ENCODE measurements at regions not wholly inside any gene's neighbourhood (a gene's known extent, or its start where the extent isn't known, plus 50 kb on each side); places are given as distances from the start of the nearest gene placed in this dataset.

GRCh38 chr5:168204165-168204564 is 87.3 kb upstream of the WWC1 start:
- H2AFZ ChIP-seq (ENCODE audit: low read length), result no peak overlapping the region
- no peak overlapping the region for H3K4me3 ChIP-seq (replicated peaks in 1 of 3; ENCODE audit: insufficient read depth in 1 of 3, low read depth in 2 of 3, low read length in 3 of 3)
- ChIA-PET POLR2A (no interaction called here), CTCF (ENCODE audit: low intra/inter-chr PET ratio, low total read pairs) (no interaction called here)
- in situ Hi-C loops (cut with HindIII; ENCODE audit: extremely low pct_ligation_motif_present, low pct_unique_long_range_greater_than_20kb), result no loop called here
- no peaks in the 10 kb centered on the region for H3K36me3 ChIP-seq (replicated peaks in 1 of 2; ENCODE audit: control insufficient read depth in 1 of 2, insufficient read depth in 2 of 2, low read length in 2 of 2)
- FAIRE-seq, result no peak
- peaks cover 3 to 20% of the 10 kb centered on the region in 2 experiments; a peak in 3 of 5 replicates for H3K27me3 ChIP-seq (ENCODE audit: control insufficient read depth in 1 of 2, insufficient read depth in 2 of 2, low read length in 2 of 2)
- no peak for ATAC-seq
- H4K20me1 ChIP-seq (ENCODE audit: insufficient read depth, low read length), result no peaks in the 10 kb centered on the region
- no peak overlapping the region for H3K9ac ChIP-seq (ENCODE audit: insufficient read depth, low read depth, low read length)
- no peaks in the 10 kb centered on the region for H3K79me2 ChIP-seq (ENCODE audit: insufficient read depth, low read length)
- no peaks in the 10 kb centered on the region for H3K9me3 ChIP-seq (ENCODE audit: low read length)
- no TSS peak for BruUV-seq (replicated peaks)
- TF ChIP-seq RFX3 (CRISPR knock-in tag; IDR thresholded peaks at IDR 0.05) (no peak), ZNF441 (CRISPR knock-in tag; IDR thresholded peaks at IDR 0.05; ENCODE audit: borderline replicate concordance) (no peak)
- DNase-seq (ENCODE audit: low spot score), result no peak
- no peaks in the 10 kb centered on the region for H3K4me1 ChIP-seq (ENCODE audit: insufficient read depth, low read length)
- intact Hi-C loops (cut with micrococcal nuclease; ENCODE audit: unreplicated experiment), result no loop called here
- no peak overlapping the region for H3K4me2 ChIP-seq (ENCODE audit: low read depth, low read length)
- 33% methylated on average over 5 of the region's 6 CpGs for WGBS (ENCODE audit: low lambda C conversion rate)
- H3K27ac ChIP-seq (ENCODE audit: extremely low read length, insufficient read depth, low read length), result no peak overlapping the region

- BruUV-seq (replicated peaks), result no TSS peak
- in situ Hi-C loops (cut with HindIII; ENCODE audit: extremely low pct_ligation_motif_present, low pct_unique_long_range_greater_than_20kb), result no loop called here
- Histone ChIP-seq H3K4me1 (ENCODE audit: insufficient read depth, low read length) (no peaks in the 10 kb centered on the region), H3K4me3 (replicated peaks in 1 of 3; ENCODE audit: insufficient read depth in 1 of 3, low read depth in 2 of 3, low read length in 3 of 3) (no peak overlapping the region), H3K9me3 (ENCODE audit: low read length) (no peaks in the 10 kb centered on the region), H3K27ac (ENCODE audit: extremely low read length, insufficient read depth, low read length) (no peak overlapping the region), H3K36me3 (replicated peaks in 1 of 2; ENCODE audit: control insufficient read depth in 1 of 2, insufficient read depth in 2 of 2, low read length in 2 of 2) (no peaks in the 10 kb centered on the region), H3K9ac (ENCODE audit: insufficient read depth, low read depth, low read length) (no peak overlapping the region), H2AFZ (ENCODE audit: low read length) (no peak overlapping the region), H3K79me2 (ENCODE audit: insufficient read depth, low read length) (no peaks in the 10 kb centered on the region), H4K20me1 (ENCODE audit: insufficient read depth, low read length) (no peaks in the 10 kb centered on the region), H3K4me2 (ENCODE audit: low read depth, low read length) (no peak overlapping the region), H3K27me3 (ENCODE audit: control insufficient read depth in 1 of 2, insufficient read depth in 2 of 2, low read length in 2 of 2) (peaks cover 3 to 20% of the 10 kb centered on the region in 2 experiments; a peak in 3 of 5 replicates)
- DNase-seq (ENCODE audit: low spot score) (no peak), ATAC-seq (no peak), FAIRE-seq (no peak)
- intact Hi-C loops (cut with micrococcal nuclease; ENCODE audit: unreplicated experiment), result no loop called here
- ChIA-PET CTCF (ENCODE audit: low intra/inter-chr PET ratio, low total read pairs) (no interaction called here), POLR2A (no interaction called here)
- WGBS (ENCODE audit: low lambda C conversion rate), result 16% methylated on average over 7 of the region's 7 CpGs
- TF ChIP-seq NR2C2 (CRISPR knock-in tag; IDR thresholded peaks at IDR 0.05; ENCODE audit: borderline replicate concordance), result no peak
- no peak for TF ChIP-seq ZNF432 (CRISPR knock-in tag; IDR thresholded peaks at IDR 0.05; ENCODE audit: borderline replicate concordance)
- no peak for TF ChIP-seq MTF2 (CRISPR knock-in tag; IDR thresholded peaks at IDR 0.05; ENCODE audit: borderline replicate concordance)
- TF ChIP-seq CBFB (CRISPR knock-in tag; IDR thresholded peaks at IDR 0.05), result no peak
- no peak for TF ChIP-seq PLSCR1 (CRISPR knock-in tag; IDR thresholded peaks at IDR 0.05; ENCODE audit: borderline replicate concordance)
- TF ChIP-seq KDM1A (CRISPR knock-in tag; IDR thresholded peaks at IDR 0.05), result no peak
- TF ChIP-seq ZNF770 (CRISPR knock-in tag; IDR thresholded peaks at IDR 0.05), result no peak
- no peak for TF ChIP-seq ZNF367 (CRISPR knock-in tag; IDR thresholded peaks at IDR 0.05; ENCODE audit: borderline replicate concordance)
- TF ChIP-seq NFKB2 (CRISPR knock-in tag; IDR thresholded peaks at IDR 0.05; ENCODE audit: borderline replicate concordance), result no peak
- no peak for TF ChIP-seq ZNF326 (CRISPR knock-in tag; IDR thresholded peaks at IDR 0.05; ENCODE audit: borderline replicate concordance)
- TF ChIP-seq ZNF354B (CRISPR knock-in tag; IDR thresholded peaks at IDR 0.05), result no peak
- TF ChIP-seq SIN3A (IDR thresholded peaks at IDR 0.05; ENCODE audit: borderline replicate concordance, low read depth, low read length), result no peak
- TF ChIP-seq ZFP36L2 (CRISPR knock-in tag; IDR thresholded peaks at IDR 0.05), result no peak
- TF ChIP-seq SMAD1 (CRISPR knock-in tag; IDR thresholded peaks at IDR 0.05; ENCODE audit: borderline replicate concordance, low read depth), result no peak
- no peak for TF ChIP-seq CHCHD3 (CRISPR knock-in tag; IDR thresholded peaks at IDR 0.05)
- no peak for TF ChIP-seq ZNF562 (CRISPR knock-in tag; IDR thresholded peaks at IDR 0.05; ENCODE audit: borderline replicate concordance)
These were observed 83.9 kb upstream of the WWC1 start for GRCh38 chr5:168207450-168208029.
